Esophagus (tissue), 2 donors: ENCODE measurements at regions not wholly inside any gene's neighbourhood (a gene's known extent, or its start where the extent isn't known, plus 50 kb on each side); places are given as distances from the start of the nearest gene placed in this dataset.

Source experiments
- H3K27ac ChIP-seq, 2 donors: one replicate each; pipeline ENCODE4 v1.5.1; 2013; ENCODE audit warnings: low read depth in 2 of 2, mild to moderate bottlenecking in 2 of 2, inconsistent platforms in 1 of 2, low read length in 1 of 2, moderate library complexity in 1 of 2
- H3K27me3 ChIP-seq, 2 donors: one replicate each; pipeline ENCODE4 v1.6.1; 2013; ENCODE audit warnings: low read length in 2 of 2, control low read depth in 1 of 2, mild to moderate bottlenecking in 1 of 2; ENCODE audit not compliant: insufficient read depth in 2 of 2, control insufficient read depth in 1 of 2
- H3K36me3 ChIP-seq, 2 donors: one replicate each; pipeline ENCODE4 v1.6.1; 2013; ENCODE audit warnings: low read length in 1 of 2; ENCODE audit not compliant: control insufficient read depth in 2 of 2, insufficient read depth in 2 of 2
- H3K4me1 ChIP-seq, 2 donors: one replicate each; pipeline ENCODE4 v1.6.1; 2013; ENCODE audit warnings: low read length in 1 of 2; ENCODE audit not compliant: control insufficient read depth in 2 of 2, insufficient read depth in 2 of 2
- H3K4me3 ChIP-seq, 2 donors: one replicate each; pipeline ENCODE4 v1.5.1; 2013; ENCODE audit warnings: low read length in 2 of 2, mild to moderate bottlenecking in 2 of 2, low read depth in 1 of 2, moderate library complexity in 1 of 2
- H3K9me3 ChIP-seq, 2 donors: one replicate each; pipeline ENCODE4 v1.6.1; 2013; ENCODE audit warnings: mild to moderate bottlenecking in 2 of 2, low read depth in 1 of 2, low read length in 1 of 2, moderate library complexity in 1 of 2; ENCODE audit not compliant: control insufficient read depth in 2 of 2, insufficient read depth in 1 of 2
- WGBS, 2 donors: extraction: QIAGEN DNeasy Blood & Tissue Kit; methylation state at CpG; one replicate each; pipeline ENCODE4 v1.1.7; 2013; 5-methylcytosine and 5-hydroxymethylcytosine counted together
- donor health status: healthy with polysubstance abuse.
- donor health status: Bipolar disorder and iron deficiency.

GRCh38 chr11:106451228-106451922 is 373.9 kb downstream of the AASDHPPT start:
- Histone ChIP-seq H3K9me3 (no peaks in the 10 kb centered on the region), H3K4me1 (no peaks in the 10 kb centered on the region), H3K27ac (no peak overlapping the region), H3K27me3 (peaks cover 0 to 4% of the 10 kb centered on the region in 2 donors), H3K4me3 (no peak overlapping the region), H3K36me3 (no peaks in the 10 kb centered on the region)
- WGBS, 2 donors, result 51 to 68% methylated on average over 2 of the region's 2 CpGs

- no peak overlapping the region for H3K4me3 ChIP-seq
- H3K4me1 ChIP-seq, result no peaks in the 10 kb centered on the region
- H3K27me3 ChIP-seq, result peaks cover 0 to 4% of the 10 kb centered on the region in 2 donors
- H3K9me3 ChIP-seq, result no peaks in the 10 kb centered on the region
- H3K36me3 ChIP-seq, result no peaks in the 10 kb centered on the region
- WGBS, 2 donors, result 42 to 51% methylated on average over 3 of the region's 3 CpGs
- H3K27ac ChIP-seq, result no peak overlapping the region
Measured at GRCh38 chr11:106456647-106457046, 379.2 kb downstream of the AASDHPPT start.

- Histone ChIP-seq H3K9me3 (no peaks in the 10 kb centered on the region), H3K4me3 (no peak overlapping the region), H3K4me1 (no peaks in the 10 kb centered on the region), H3K36me3 (no peaks in the 10 kb centered on the region), H3K27me3 (peaks cover 0 to 4% of the 10 kb centered on the region in 2 donors), H3K27ac (no peak overlapping the region)
- 28 to 30% methylated on average over 1 of the region's 1 CpG for WGBS, 2 donors
Measured at GRCh38 chr11:106457727-106458126, 380.3 kb downstream of the AASDHPPT start.

GRCh38 chr11:106459135-106459534 is 381.7 kb downstream of the AASDHPPT start:
- no peak overlapping the region for H3K4me3 ChIP-seq
- H3K27ac ChIP-seq, result no peak overlapping the region
- H3K36me3 ChIP-seq, result no peaks in the 10 kb centered on the region
- H3K9me3 ChIP-seq, result no peaks in the 10 kb centered on the region
- peaks cover 0 to 4% of the 10 kb centered on the region in 2 donors for H3K27me3 ChIP-seq
- 48 to 51% methylated on average over 3 of the region's 3 CpGs for WGBS, 2 donors
- no peaks in the 10 kb centered on the region for H3K4me1 ChIP-seq

GRCh38 chr11:106461148-106461691 is 383.8 kb downstream of the AASDHPPT start:
- H3K36me3 ChIP-seq, result no peaks in the 10 kb centered on the region
- no peaks in the 10 kb centered on the region for H3K4me1 ChIP-seq
- WGBS, 2 donors, result 59 to 70% methylated on average over 5 of the region's 5 CpGs
- H3K27ac ChIP-seq, result no peak overlapping the region
- H3K27me3 ChIP-seq, result peaks cover 0 to 3% of the 10 kb centered on the region in 2 donors
- H3K9me3 ChIP-seq, result no peaks in the 10 kb centered on the region
- H3K4me3 ChIP-seq, result no peak overlapping the region

GRCh38 chr11:106461839-106462545 is 384.5 kb downstream of the AASDHPPT start:
- no peaks in the 10 kb centered on the region for H3K36me3 ChIP-seq
- H3K4me3 ChIP-seq, result no peak overlapping the region
- H3K9me3 ChIP-seq, result no peaks in the 10 kb centered on the region
- H3K27ac ChIP-seq, result no peak overlapping the region
- 66 to 70% methylated on average over 4 of the region's 4 CpGs for WGBS, 2 donors
- no peaks in the 10 kb centered on the region for H3K4me1 ChIP-seq
- H3K27me3 ChIP-seq, result peaks cover 0 to 5% of the 10 kb centered on the region in 2 donors

- WGBS, 2 donors, result 25 to 50% methylated on average over 1 of the region's 1 CpG
- Histone ChIP-seq H3K4me1 (no peaks in the 10 kb centered on the region), H3K4me3 (no peak overlapping the region), H3K27ac (no peak overlapping the region), H3K9me3 (no peaks in the 10 kb centered on the region), H3K36me3 (no peaks in the 10 kb centered on the region), H3K27me3 (peaks cover 0 to 5% of the 10 kb centered on the region in 2 donors)
Measured at GRCh38 chr11:106463154-106463553, 385.7 kb downstream of the AASDHPPT start.

- peaks cover 0 to 5% of the 10 kb centered on the region in 2 donors for H3K27me3 ChIP-seq
- no peaks in the 10 kb centered on the region for H3K9me3 ChIP-seq
- 50 to 65% methylated on average over 4 of the region's 4 CpGs for WGBS, 2 donors
- H3K36me3 ChIP-seq, result no peaks in the 10 kb centered on the region
- no peaks in the 10 kb centered on the region for H3K4me1 ChIP-seq
- no peak overlapping the region for H3K27ac ChIP-seq
- H3K4me3 ChIP-seq, result no peak overlapping the region
Measured at GRCh38 chr11:106463796-106464201, 386.3 kb downstream of the AASDHPPT start.

- Histone ChIP-seq H3K4me3 (no peak overlapping the region), H3K36me3 (no peaks in the 10 kb centered on the region), H3K9me3 (no peaks in the 10 kb centered on the region), H3K27me3 (peaks cover 0 to 5% of the 10 kb centered on the region in 2 donors), H3K27ac (no peak overlapping the region), H3K4me1 (no peaks in the 10 kb centered on the region)
Measured at GRCh38 chr11:106464728-106465127, 387.3 kb downstream of the AASDHPPT start.
